Astrocyte of the spinal cord (primary cell): ENCODE measurements at regions not wholly inside any gene's neighbourhood (a gene's known extent, or its start where the extent isn't known, plus 50 kb on each side); places are given as distances from the start of the nearest gene placed in this dataset.

Source experiments
- DNase-seq: peaks from one replicate; pipeline ENCODE4 v3.0.0; 2011; ENCODE audit warnings: low read depth, low spot score
- H3K4me3 ChIP-seq: 2 replicates; pipeline ENCODE4 v1.5.1; 2011; ENCODE audit warnings: low read depth, mild to moderate bottlenecking, low read length, moderate library complexity
- CTCF ChIP-seq: IDR thresholded peaks from 2 replicates; pipeline ENCODE4 v1.5.1; 2012; ENCODE audit warnings: low read depth, mild to moderate bottlenecking, low read length, inconsistent platforms
- in situ Hi-C: cut with HindIII; loops from 2 replicates; pipeline ENCODE4 v1.10.0; 2017; ENCODE audit warnings: low sequenced_read_pairs

- TF ChIP-seq CTCF = no peak
- no peak for DNase-seq
- no peak overlapping the region for H3K4me3 ChIP-seq
- in situ Hi-C loops = no loop called here
Measured at GRCh38 chr12:63238892-63239291, 87.9 kb upstream of the AVPR1A start.

- no peak overlapping the region for H3K4me3 ChIP-seq
- DNase-seq = no peak
- TF ChIP-seq CTCF = no peak
- in situ Hi-C loops = no loop called here
Measured at GRCh38 chr12:63232896-63233295, 81.9 kb upstream of the AVPR1A start.

- DNase-seq = no peak
- in situ Hi-C loops = no loop called here
- no peak for TF ChIP-seq CTCF
- no peak overlapping the region for H3K4me3 ChIP-seq
Measured at GRCh38 chr12:63228853-63229252, 77.9 kb upstream of the AVPR1A start.

- in situ Hi-C loops = no loop called here
- DNase-seq = no peak
- TF ChIP-seq CTCF = no peak
- no peak overlapping the region for H3K4me3 ChIP-seq
Measured at GRCh38 chr12:63226792-63227463, 75.9 kb upstream of the AVPR1A start.

- no peak for TF ChIP-seq CTCF
Measured at GRCh38 chr12:63224396-63224795, 73.4 kb upstream of the AVPR1A start.

GRCh38 chr12:63223128-63223527 lies 72.1 kb upstream of the AVPR1A start:
- no peak for TF ChIP-seq CTCF
- in situ Hi-C loops = no loop called here
- no peak for DNase-seq
- H3K4me3 ChIP-seq = no peak overlapping the region

More at GRCh38 chr12:63224396-63224795, 73.4 kb upstream of the AVPR1A start:
- DNase-seq = no peak
- in situ Hi-C loops = no loop called here
- H3K4me3 ChIP-seq = no peak overlapping the region

DNA sequence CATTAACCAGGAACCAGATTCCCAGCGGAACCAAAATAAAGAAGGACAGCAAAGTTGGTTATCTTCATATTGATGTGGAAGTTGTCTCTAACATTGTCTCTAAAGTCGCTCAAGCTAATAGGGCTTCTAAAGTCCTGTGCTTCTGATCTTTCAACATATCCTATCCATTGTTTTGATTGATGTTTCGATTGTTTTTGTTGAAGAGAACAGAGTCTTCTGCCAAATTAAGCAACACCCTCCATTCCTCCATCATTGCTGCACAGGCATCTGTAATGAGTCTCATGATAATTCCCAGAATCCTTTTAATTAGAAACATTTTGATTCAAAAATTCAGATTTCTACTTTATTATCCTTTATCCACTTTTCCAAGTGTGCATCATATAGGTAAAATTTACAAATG lies 71.6 kb upstream of the AVPR1A start:
- in situ Hi-C loops = no loop called here
- no peak overlapping the region for H3K4me3 ChIP-seq
- TF ChIP-seq CTCF = no peak
- DNase-seq = no peak
